Osteocyte (in vitro differentiated cells): ENCODE measurements at regions not wholly inside any gene's neighbourhood (a gene's known extent, or its start where the extent isn't known, plus 50 kb on each side); places are given as distances from the start of the nearest gene placed in this dataset.

ENCODE experiments used
- DNase-seq: peaks from one replicate; pipeline ENCODE4 v3.0.0; 2021; ENCODE audit warnings: mixed read lengths; ENCODE audit not compliant: unreplicated experiment; ENCODE audit errors: extremely low spot score
- H3K27ac Mint-ChIP-seq: one replicate; pipeline ENCODE4 v1.8.0; 2021; ENCODE audit warnings: mild to moderate bottlenecking, mixed read lengths; ENCODE audit not compliant: unreplicated experiment
- H3K27me3 Mint-ChIP-seq: one replicate; pipeline ENCODE4 v1.8.0; 2021; ENCODE audit warnings: mixed read lengths; ENCODE audit not compliant: unreplicated experiment
- H3K36me3 Mint-ChIP-seq: one replicate; pipeline ENCODE4 v1.8.0; 2021; ENCODE audit warnings: mixed read lengths; ENCODE audit not compliant: unreplicated experiment
- H3K4me1 Mint-ChIP-seq: one replicate; pipeline ENCODE4 v1.8.0; 2021; ENCODE audit warnings: mixed read lengths; ENCODE audit not compliant: unreplicated experiment
- H3K4me3 Mint-ChIP-seq: one replicate; pipeline ENCODE4 v1.8.0; 2021; ENCODE audit warnings: mild to moderate bottlenecking, moderate library complexity, mixed read lengths; ENCODE audit not compliant: unreplicated experiment
- H3K9me3 Mint-ChIP-seq: one replicate; pipeline ENCODE4 v1.8.0; 2021; ENCODE audit warnings: mixed read lengths; ENCODE audit not compliant: unreplicated experiment
- TF ChIP-seq, protein P1 (sequence below): fragments of 200-600 bp; sonication (generic); IDR thresholded peaks from 2 replicates; pipeline ENCODE4 v1.5.0; 2021; ENCODE audit warnings: antibody characterized with exemption, mild to moderate bottlenecking, moderate library complexity

DNA sequence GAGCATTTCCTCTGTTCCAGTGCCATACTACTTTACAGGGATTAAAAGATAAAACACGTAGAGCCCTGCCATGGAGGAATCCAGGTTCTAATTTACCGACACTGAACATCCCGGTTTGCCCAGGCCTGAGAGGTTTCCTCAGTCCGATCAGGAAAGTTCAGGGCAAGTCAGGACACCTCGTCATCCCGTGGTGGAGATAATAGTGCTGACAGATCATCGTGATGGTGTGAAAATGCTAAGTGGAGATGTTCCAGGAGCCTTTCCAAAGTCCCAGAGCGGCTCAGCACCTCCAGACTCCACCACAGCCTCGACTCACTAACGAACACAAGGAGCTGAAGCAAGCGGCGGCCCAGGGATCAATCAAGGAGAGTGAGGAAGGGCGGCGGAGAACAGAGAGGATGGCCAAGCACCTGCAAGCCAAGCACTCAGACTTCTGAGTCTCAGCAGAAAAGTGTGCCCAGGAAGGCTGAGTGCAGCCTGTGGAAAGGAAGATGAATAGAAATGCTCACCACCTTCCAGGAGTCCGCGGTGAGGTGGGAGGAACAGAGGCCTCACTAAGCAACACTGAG, 103.7 kb upstream of the VWC2 start:
- TF ChIP-seq, protein P1, sequence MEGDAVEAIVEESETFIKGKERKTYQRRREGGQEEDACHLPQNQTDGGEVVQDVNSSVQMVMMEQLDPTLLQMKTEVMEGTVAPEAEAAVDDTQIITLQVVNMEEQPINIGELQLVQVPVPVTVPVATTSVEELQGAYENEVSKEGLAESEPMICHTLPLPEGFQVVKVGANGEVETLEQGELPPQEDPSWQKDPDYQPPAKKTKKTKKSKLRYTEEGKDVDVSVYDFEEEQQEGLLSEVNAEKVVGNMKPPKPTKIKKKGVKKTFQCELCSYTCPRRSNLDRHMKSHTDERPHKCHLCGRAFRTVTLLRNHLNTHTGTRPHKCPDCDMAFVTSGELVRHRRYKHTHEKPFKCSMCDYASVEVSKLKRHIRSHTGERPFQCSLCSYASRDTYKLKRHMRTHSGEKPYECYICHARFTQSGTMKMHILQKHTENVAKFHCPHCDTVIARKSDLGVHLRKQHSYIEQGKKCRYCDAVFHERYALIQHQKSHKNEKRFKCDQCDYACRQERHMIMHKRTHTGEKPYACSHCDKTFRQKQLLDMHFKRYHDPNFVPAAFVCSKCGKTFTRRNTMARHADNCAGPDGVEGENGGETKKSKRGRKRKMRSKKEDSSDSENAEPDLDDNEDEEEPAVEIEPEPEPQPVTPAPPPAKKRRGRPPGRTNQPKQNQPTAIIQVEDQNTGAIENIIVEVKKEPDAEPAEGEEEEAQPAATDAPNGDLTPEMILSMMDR: no peak
- Mint-ChIP-seq H3K36me3 (no peaks in the 10 kb centered on the region), H3K9me3 (peaks cover 36% of the 10 kb centered on the region), H3K27me3 (no peaks in the 10 kb centered on the region), H3K27ac (no peak overlapping the region), H3K4me1 (no peaks in the 10 kb centered on the region), H3K4me3 (no peak overlapping the region)
- no peak for DNase-seq

DNA sequence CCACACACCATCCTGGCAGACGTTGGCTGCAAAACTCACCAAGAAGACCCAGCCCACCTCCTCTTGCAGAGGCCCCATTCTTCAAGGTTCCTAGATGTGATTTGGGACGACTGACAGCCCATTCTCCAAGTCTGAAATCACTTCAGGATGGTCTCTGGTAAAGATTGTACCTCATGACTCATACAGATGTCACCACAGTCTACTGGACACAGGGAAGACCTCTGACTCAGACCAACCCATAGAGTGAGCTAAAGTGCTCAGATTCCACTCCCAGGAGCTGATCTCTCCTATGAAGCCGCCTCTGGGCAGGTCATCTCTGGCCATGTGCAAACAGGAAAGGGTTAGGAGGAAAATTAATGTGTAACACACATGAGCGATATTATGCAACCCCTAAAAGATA, 102.4 kb upstream of the VWC2 start:
- Mint-ChIP-seq H3K9me3 (peaks cover 29% of the 10 kb centered on the region), H3K4me3 (no peak overlapping the region), H3K27me3 (no peaks in the 10 kb centered on the region), H3K4me1 (no peaks in the 10 kb centered on the region), H3K36me3 (no peaks in the 10 kb centered on the region), H3K27ac (no peak overlapping the region)
- TF ChIP-seq, protein P1: no peak
- no peak for DNase-seq

DNA sequence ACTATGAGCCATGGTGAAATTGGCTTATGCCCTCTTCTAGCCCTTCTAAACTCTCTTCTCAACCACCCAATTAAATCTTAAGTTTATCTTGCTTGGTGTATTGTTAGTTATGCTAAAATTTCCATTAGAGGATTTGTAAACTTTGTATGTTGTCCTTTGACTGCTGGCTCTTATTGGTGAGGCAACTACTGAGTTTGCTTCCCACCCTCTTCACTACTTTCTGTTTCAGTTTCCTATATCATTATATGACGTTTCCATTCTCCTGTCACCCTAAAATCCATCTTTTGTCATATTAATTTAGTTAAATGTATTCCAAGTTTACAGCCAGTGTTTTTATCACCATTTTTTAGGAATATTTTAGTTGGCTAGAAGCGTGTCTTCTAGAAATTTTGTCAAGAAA, 80.9 kb upstream of the VWC2 start:
- TF ChIP-seq, protein P1: no peak
- no peaks in the 10 kb centered on the region for H3K36me3 Mint-ChIP-seq
- H3K4me1 Mint-ChIP-seq: no peaks in the 10 kb centered on the region

DNA sequence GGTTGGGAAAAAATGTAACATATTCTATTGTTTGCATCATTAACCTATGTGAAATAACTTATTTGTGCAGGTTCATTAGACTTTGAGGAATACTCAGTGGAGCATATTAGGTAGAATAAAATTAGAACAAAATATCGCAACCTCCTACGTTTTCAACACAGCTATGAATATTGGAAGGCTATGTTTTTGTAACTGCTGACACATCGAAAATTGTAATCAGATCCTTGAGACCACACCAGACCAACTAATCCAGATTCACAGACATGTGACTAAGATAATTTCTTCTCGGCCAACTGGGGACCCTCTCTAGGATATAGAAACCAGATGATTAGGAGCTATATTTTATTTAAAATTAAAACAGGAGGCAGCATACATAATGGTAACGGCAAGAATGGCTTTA, 77.5 kb upstream of the VWC2 start:
- Mint-ChIP-seq H3K4me3 (no peak overlapping the region), H3K9me3 (peaks cover 13% of the 10 kb centered on the region), H3K27me3 (no peaks in the 10 kb centered on the region), H3K4me1 (no peaks in the 10 kb centered on the region), H3K27ac (no peak overlapping the region), H3K36me3 (no peaks in the 10 kb centered on the region)
- TF ChIP-seq, protein P1: no peak
- DNase-seq: no peak

More for the DNA sequence above, 80.9 kb upstream of the VWC2 start:
- H3K27me3 Mint-ChIP-seq: no peaks in the 10 kb centered on the region
- no peak overlapping the region for H3K27ac Mint-ChIP-seq
- H3K9me3 Mint-ChIP-seq: peaks cover 6% of the 10 kb centered on the region
- H3K4me3 Mint-ChIP-seq: no peak overlapping the region
- no peak for DNase-seq

DNA sequence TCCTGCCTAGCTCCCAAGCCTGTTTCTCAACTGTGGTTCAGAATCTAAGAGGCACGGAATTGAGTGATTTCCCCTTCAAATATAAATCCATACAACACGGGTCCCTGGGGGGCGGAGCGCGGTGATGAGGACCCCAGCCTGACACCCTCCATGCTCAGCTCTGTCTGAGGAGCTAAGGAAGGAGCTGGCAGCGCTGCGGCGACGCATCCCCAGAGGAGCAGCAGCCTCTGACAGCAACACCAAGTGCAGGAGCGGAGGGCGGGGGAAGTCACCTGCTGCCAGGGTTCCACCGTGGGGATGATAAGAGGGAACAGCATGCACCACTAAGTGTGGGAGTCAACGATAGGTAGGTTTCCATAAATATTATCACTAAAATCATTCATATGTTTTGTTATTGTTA, 72.6 kb upstream of the VWC2 start:
- no peaks in the 10 kb centered on the region for H3K4me1 Mint-ChIP-seq
- no peak overlapping the region for H3K27ac Mint-ChIP-seq
- no peak overlapping the region for H3K4me3 Mint-ChIP-seq
- TF ChIP-seq, protein P1: no peak
- no peak for DNase-seq
- H3K9me3 Mint-ChIP-seq: peaks cover 28% of the 10 kb centered on the region
- no peaks in the 10 kb centered on the region for H3K27me3 Mint-ChIP-seq
- H3K36me3 Mint-ChIP-seq: no peaks in the 10 kb centered on the region
